ENCODE measurements at regions not wholly inside any gene's neighbourhood (a gene's known extent, or its start where the extent isn't known, plus 50 kb on each side); places are given as distances from the start of the nearest gene placed in this dataset.

- Mint-ChIP-seq H3K27ac (ENCODE audit: unreplicated experiment) (no peak overlapping the region), H3K4me3 (ENCODE audit: unreplicated experiment) (no peak overlapping the region), H3K27me3 (ENCODE audit: low read depth) (no peaks in the 10 kb centered on the region), H3K9me3 (ENCODE audit: low read depth) (no peaks in the 10 kb centered on the region), H3K36me3 (ENCODE audit: low read depth) (peaks cover 2% of the 10 kb centered on the region), H3K4me1 (ENCODE audit: low read depth) (peaks cover 37% of the 10 kb centered on the region)
- TF ChIP-seq CTCF (IDR thresholded peaks at IDR 0.05), result no peak
- no peak for DNase-seq (ENCODE audit: low spot score)
Measured at GRCh38 chr9:110064803-110065202, 143.2 kb downstream of the C9orf152 start.

- TF ChIP-seq CTCF (IDR thresholded peaks at IDR 0.05), result no peak
- peaks cover 2% of the 10 kb centered on the region for H3K36me3 Mint-ChIP-seq (ENCODE audit: low read depth)
- no peaks in the 10 kb centered on the region for H3K9me3 Mint-ChIP-seq (ENCODE audit: low read depth)
- H3K27me3 Mint-ChIP-seq (ENCODE audit: low read depth), result no peaks in the 10 kb centered on the region
- H3K27ac Mint-ChIP-seq (ENCODE audit: unreplicated experiment), result no peak overlapping the region
- peaks cover 39% of the 10 kb centered on the region for H3K4me1 Mint-ChIP-seq (ENCODE audit: low read depth)
- no peak for DNase-seq (ENCODE audit: low spot score)
- H3K4me3 Mint-ChIP-seq (ENCODE audit: unreplicated experiment), result no peak overlapping the region
Measured at GRCh38 chr9:110065532-110065931, 142.4 kb downstream of the C9orf152 start.

GRCh38 chr9:110066929-110067716, 140.8 kb downstream of the C9orf152 start:
- Mint-ChIP-seq H3K4me1 (ENCODE audit: low read depth) (peaks cover 40% of the 10 kb centered on the region), H3K27me3 (ENCODE audit: low read depth) (no peaks in the 10 kb centered on the region), H3K36me3 (ENCODE audit: low read depth) (peaks cover 2% of the 10 kb centered on the region), H3K27ac (ENCODE audit: unreplicated experiment) (no peak overlapping the region), H3K4me3 (ENCODE audit: unreplicated experiment) (no peak overlapping the region), H3K9me3 (ENCODE audit: low read depth) (no peaks in the 10 kb centered on the region)
- no peak for TF ChIP-seq CTCF (IDR thresholded peaks at IDR 0.05)
- no peak for DNase-seq (ENCODE audit: low spot score)

GRCh38 chr9:110068212-110068611, 139.7 kb downstream of the C9orf152 start:
- peaks cover 50% of the 10 kb centered on the region for H3K4me1 Mint-ChIP-seq (ENCODE audit: low read depth)
- H3K36me3 Mint-ChIP-seq (ENCODE audit: low read depth), result peaks cover 2% of the 10 kb centered on the region
- no peaks in the 10 kb centered on the region for H3K9me3 Mint-ChIP-seq (ENCODE audit: low read depth)
- no peak for TF ChIP-seq CTCF (IDR thresholded peaks at IDR 0.05)
- no peaks in the 10 kb centered on the region for H3K27me3 Mint-ChIP-seq (ENCODE audit: low read depth)
- DNase-seq (ENCODE audit: low spot score), result no peak
- no peak overlapping the region for H3K27ac Mint-ChIP-seq (ENCODE audit: unreplicated experiment)
- H3K4me3 Mint-ChIP-seq (ENCODE audit: unreplicated experiment), result no peak overlapping the region

- H3K4me1 Mint-ChIP-seq (ENCODE audit: low read depth), result peaks cover 54% of the 10 kb centered on the region
- peak overlapping the region; percentile 87 for H3K27ac Mint-ChIP-seq (ENCODE audit: unreplicated experiment)
Measured at GRCh38 chr9:110069326-110070248, 138.4 kb downstream of the C9orf152 start.

More at GRCh38 chr9:110069326-110070248, 138.4 kb downstream of the C9orf152 start:
- H3K36me3 Mint-ChIP-seq (ENCODE audit: low read depth), result no peaks in the 10 kb centered on the region
- no peaks in the 10 kb centered on the region for H3K9me3 Mint-ChIP-seq (ENCODE audit: low read depth)
- H3K27me3 Mint-ChIP-seq (ENCODE audit: low read depth), result no peaks in the 10 kb centered on the region
- H3K4me3 Mint-ChIP-seq (ENCODE audit: unreplicated experiment), result no peak overlapping the region
- TF ChIP-seq CTCF (IDR thresholded peaks at IDR 0.05), result no peak
- no peak for DNase-seq (ENCODE audit: low spot score)
